Fibroblast of skin of scalp (primary cell): ENCODE measurements at regions not wholly inside any gene's neighbourhood (a gene's known extent, or its start where the extent isn't known, plus 50 kb on each side); places are given as distances from the start of the nearest gene placed in this dataset.
"Not testable (repeated sequence)": the region's sequence is repeated elsewhere in the genome, so short reads cannot be mapped to it uniquely, and the experiment has no call there.

Source experiments
- DNase-seq: peaks from one replicate; pipeline ENCODE4 v3.0.0-alpha.2; 2013

- DNase-seq, result no peak
Measured at GRCh38 chrX:40530509-40530908, 50.3 kb upstream of the ATP6AP2 start.

- no peak for DNase-seq
Measured at GRCh38 chrX:40527543-40527942, 53.2 kb upstream of the ATP6AP2 start.

DNA sequence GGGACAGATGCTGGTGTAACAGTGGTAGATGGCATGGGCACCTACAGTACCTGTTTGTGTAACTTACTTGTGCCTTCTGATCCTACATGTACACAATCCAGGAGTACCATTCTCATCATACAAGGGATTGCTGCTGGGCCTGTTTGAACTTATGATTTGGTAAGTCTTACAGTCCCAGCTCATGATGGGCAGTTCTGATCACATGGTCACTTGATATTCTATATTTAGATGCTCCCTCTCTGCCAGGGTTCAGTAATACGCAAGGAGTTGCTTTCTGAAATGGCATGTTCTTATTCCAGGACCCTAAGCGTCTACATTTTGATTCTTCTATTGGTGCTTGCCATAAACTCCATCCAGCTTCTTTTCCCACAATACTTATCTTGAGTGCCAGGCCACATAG is 54.4 kb upstream of the ATP6AP2 start:
- no peak for DNase-seq

DNA sequence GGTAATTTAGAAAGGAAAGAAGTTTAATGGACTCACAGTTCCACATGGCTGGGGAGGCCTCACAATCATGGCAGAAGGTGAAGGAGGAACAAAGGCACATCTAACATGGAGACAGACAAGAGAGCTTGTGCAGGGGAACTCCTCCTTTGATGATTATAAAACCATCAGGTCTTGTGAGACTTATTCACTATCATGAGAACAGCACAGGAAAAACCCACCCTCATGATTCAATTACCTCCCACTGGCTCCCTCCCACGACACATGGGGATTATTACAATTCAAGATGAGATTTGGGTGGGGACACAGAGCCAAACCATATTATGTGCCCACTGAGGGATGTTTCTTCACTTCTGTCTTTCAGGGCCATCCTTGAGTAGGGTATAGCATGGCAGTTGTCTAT is 54.9 kb upstream of the ATP6AP2 start:
- DNase-seq, result not testable (repeated sequence)

DNA sequence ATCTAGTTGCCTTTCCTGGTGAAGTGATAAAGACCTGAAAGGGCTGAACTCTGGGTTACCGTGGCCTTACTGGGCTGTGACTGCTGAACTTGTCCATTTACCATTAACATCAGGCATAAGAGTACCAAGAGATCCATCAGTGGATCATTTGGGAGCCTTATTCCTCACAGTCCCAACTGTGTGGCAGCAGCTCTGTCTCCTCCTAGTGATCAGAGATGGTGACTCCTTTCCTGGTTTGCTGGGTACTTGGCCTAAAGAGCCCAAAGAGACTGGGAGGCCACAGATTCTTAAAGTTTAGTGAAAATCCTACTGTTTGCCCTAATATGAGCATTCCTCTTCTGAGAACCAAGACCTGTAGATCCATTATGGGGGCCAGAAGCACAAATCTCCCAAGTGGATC is 56.3 kb upstream of the ATP6AP2 start:
- DNase-seq, result no peak

DNA sequence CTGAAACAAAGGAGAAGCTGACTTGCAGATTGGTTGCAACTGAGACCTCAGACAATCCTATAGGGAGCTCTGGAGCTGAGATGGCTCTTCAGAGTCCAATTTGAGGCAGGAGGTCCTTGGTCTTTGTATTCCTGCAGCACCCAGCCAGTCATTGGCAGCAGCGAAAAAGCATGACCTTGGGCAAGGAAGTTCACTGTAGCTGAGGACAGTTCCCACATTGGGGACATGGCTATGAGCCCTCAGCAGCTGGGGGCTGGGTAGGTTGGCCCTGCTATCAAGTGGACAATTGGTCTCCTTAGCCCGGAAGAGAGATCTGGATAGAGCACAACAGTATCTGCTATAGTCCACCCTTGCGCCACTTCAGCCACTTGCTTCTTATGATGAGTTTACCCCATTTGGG is 56.9 kb upstream of the ATP6AP2 start:
- no peak for DNase-seq

GRCh38 chrX:40521868-40522450 is 58.8 kb upstream of the ATP6AP2 start:
- no peak for DNase-seq

DNA sequence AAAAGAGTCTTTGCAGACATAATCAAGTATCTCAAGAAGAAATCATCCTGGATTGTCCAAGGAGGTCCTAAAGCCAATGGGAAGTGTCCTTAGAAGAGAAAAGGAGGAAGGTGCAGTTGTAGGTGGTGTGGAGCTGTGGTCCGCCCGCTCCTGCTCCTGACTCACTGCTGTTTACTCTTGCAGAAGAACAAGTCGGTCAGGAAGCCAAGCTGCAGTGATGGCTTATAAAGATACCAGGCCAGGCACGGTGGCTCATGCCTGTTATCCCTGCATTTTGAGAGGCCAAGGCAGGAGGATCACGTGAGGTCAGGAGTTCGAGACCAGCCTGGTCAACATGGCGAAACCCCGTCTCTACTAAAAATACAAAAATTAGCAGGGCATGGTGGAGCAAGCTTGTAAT is 66.4 kb upstream of the ATP6AP2 start:
- no peak for DNase-seq

DNA sequence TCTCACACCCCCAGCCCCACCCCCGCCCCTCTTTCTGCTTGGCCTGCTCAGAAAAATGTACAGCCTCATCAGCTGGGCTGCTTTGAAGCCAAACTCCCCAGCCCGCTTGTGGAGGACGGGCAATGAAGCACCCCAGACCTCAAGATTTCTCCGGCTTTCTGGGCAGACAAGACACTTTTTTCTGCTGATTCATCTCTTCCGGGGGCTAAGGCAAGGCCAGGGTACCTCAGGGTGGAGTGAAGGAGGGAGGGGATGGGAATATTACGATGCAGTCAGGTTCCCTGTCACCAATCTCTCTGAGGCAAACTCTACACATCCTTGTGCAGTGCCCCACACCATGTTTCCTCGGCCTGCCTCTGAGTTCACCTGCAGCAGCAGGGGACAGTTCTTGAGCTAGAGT is 66.9 kb upstream of the ATP6AP2 start:
- DNase-seq, result no peak

GRCh38 chrX:40513012-40513411 is 67.8 kb upstream of the ATP6AP2 start:
- no peak for DNase-seq

- no peak for DNase-seq
Measured at GRCh38 chrX:40511258-40511657, 69.5 kb upstream of the ATP6AP2 start.

- no peak for DNase-seq
Measured at GRCh38 chrX:40508560-40508959, 72.2 kb upstream of the ATP6AP2 start.

DNA sequence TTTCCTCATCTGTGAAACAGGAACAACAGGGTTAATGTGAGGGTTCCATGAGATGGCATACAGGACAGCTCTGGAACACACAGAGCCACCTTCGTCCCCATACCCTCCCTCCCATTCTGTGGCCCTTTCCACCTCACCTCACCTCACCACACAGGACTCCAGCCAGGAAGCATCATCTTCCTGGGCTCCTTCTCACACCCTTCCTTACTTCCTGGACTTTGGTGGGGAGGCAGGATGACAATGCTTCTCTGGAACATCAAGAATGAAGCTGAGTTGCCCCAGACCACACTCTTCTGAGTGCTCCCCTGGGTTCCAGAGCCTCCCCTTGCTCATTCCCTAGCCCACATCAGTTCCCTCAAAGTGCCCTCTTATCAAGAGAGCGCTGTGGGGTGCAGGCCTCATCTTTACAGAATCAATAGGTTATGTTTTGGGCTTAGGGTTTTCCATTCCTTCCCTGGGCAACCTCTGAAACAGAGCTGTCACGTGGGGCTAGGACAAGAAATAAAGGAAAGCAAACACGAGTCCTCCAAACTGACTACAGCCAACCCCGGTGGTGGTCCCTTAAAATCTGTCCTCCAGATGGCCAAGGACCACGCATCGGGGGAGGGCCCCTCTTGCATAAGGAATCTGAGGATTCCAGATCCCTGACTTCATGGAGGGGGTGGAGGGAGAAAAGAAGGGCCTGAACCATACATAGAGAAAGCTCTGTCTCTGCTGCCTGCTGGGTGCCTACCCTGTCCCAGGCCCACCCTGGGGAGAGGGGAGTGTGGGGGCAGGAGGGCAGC is 74.4 kb upstream of the ATP6AP2 start:
- peak; percentile 56 for DNase-seq

DNA sequence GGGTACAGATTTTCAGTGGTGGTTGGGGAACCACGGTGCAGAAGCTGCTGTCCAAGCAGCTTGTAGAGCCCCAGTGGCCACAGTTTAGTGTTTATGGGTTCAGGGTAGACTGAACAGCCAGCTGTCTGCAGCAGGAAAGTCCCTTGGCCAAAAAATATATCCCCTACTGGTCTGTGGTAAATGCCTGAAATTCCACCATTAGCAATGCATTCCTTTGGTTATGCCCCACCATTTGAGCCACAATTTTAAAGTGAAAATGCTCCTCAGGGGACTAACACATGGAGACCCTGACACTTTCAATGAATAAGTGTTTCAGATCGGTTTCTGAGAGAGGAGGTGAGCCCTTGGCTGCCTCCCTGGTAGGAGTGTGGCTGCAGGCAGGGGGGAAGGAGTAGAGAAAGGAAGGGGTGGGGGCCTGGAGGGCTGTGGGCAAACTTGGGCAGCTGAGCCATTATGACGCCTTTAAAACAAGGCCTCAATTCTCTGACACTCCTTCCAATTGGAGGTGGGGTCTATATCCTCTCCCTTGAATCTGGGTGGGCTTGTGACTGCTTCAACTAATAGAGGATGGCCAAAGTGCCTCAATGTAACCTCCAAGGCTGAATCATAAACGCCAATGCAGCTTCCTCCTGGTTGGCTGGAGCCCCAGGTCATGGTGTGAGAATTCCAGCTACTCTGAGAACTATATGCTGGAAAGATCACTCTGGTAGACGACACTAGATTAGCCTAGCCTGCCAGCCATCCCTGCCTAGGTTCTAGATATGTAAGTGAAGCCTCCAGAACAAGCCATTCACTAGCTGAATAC is 75.8 kb upstream of the ATP6AP2 start:
- DNase-seq, result peak; percentile 94

DNA sequence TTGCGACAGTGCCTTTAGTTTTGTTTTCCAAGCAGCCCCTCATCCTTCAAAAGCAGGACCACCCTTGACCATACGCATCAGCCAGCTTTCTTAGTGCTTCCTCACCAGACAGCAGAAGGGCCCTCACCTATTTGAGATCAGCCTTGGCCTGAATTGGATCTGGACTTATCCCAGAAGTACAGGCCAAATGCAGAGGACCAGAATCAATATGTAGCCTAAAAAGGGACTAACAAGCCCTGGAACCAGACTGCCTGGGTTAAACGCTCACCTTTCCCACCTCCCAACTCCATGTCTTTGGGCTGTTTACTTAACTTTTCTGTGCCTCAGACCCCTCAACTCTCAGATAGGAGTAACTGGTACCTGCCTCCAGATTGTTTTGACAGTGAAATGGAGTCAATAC is 77.7 kb upstream of the ATP6AP2 start:
- no peak for DNase-seq

DNA sequence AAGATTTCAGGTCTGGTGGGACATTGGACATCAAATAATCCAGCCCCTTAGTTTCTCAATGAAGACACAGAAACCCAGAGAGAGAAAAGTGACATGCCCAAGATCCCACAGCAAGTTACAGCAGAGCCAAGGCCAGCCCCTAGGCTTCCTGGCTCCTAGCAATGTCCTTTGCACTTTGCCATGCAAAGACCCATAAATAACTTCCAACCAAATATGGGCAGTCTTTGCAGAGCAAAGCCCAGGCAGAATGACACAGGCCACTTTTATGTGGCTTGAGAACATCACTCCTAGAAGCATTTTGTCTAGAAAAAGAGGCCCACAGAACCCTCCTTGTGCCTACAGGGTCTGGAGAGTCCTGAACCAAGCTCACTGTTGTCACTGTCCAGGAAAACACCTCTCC is 78.1 kb upstream of the ATP6AP2 start:
- no peak for DNase-seq

DNA sequence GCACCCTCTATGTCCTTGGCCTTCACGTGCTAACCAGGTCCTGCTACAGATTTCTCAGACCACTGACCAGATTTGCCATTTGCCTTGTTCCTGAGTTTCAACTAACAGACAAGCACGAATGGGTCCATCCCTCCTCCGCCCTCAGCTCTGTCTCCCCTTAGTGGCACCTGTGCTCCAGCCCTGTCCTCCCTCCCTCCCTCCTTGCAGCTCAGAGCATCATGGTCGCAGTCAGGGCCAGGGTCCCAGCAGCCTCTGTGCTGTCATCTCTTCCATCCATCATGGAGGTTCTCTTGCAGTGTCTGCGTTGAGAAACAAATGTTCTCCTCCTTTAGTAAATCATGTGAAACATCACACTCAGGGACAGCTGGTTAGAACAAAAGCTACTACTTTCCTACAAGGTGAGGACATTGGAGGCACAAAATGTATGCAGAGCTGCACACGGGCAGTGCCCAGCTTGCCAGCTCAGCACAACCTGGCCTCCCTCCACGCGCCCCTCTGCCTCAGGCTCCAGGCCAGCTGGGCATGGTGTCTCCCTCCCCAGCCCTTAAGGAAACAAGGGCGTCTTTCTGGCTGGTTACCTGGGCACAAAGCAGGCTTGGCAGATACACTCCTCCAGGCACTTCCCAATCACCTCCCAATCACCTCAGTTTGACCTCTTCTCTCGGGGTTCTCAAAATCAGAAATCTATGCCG is 79.5 kb upstream of the ATP6AP2 start:
- DNase-seq, result no peak

DNA sequence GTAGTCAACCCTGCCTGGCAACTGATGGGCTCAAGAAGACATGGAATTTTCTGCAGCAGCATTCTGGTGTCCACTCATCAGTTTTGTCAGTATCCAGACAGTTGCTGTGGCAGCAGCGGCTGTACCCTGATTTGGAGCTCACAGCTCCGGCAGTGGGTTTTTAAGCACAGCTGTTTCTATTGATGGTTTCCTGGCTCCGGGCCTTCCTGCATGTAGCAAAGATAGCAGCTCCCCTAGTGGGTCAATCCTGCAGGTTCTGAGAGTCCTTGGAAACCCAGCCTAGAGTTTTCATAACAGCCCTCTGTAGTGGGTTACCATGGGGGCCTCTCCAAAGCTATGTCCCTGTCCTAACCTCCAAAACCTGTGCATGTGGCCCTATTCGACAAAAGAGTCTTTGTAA is 84.0 kb upstream of the ATP6AP2 start:
- peak; percentile 21 for DNase-seq

DNA sequence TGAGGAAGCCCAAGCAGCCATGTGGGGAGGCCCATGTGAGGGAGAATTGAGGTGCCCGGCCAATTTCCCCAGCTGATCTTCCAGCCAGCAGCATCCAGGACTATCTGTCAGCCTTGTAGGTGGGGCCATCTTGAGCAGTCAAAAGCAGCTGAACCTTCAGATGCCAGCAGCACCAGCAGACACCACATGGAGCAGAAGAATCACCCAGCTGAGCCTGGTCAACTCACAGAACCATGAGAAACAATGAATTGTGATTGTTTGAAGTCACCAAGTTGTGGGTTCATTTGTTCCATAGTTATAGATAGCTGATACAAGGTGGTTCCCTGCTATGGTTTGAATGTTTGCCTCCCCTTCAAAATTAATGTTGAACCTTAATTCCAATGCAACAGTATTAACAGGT is 85.1 kb upstream of the ATP6AP2 start:
- no peak for DNase-seq

DNA sequence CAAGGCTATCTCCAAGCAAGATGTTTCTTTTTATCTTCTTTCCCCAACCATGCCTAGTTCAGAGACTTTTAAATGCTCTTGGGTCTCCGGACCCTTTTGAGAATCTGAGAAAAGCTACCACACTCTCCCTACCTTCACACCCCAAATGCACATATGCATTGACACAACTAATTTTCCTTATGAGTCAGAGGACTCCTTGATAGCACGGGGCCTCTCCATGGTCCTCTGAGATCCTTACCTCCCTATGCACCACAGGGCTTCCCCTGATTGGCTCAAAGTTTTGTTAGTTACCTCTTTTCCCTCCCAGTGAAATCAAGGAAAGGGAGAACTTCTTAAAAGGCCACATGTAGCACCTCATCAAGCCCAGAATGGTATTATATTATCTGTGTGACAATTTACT is 86.8 kb upstream of the ATP6AP2 start:
- DNase-seq, result no peak

GRCh38 chrX:40488296-40488695 is 92.5 kb upstream of the ATP6AP2 start:
- no peak for DNase-seq

DNA sequence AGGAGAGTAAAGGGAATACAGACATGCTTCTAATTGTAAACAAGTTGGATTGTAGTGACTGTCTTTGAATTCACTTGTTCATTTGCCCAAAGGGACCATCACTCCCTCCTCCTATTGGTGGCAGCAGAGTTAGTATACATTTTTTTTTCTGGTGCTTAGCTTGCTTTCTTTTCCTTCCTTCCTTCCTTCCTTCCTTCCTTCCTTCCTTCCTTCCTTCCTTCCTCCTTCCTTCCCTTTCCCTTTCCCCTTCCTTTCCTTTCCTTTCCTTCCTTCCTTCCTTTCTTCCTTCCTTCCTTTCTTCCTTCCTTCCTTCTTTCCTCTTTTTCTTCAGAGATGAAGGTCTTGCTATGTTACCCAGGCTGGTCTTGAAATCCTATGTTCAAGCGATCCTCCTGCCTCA is 94.8 kb upstream of the ATP6AP2 start:
- DNase-seq, result no peak
